ENCODE measurements at regions not wholly inside any gene's neighbourhood (a gene's known extent, or its start where the extent isn't known, plus 50 kb on each side); places are given as distances from the start of the nearest gene placed in this dataset.

- no peak for DNase-seq
Observed at GRCh38 chr16:56087626-56088025, 103.7 kb upstream of the GNAO1 start.

- DNase-seq: no peak
Observed at GRCh38 chr16:56081371-56081770, 109.9 kb upstream of the GNAO1 start.

GRCh38 chr16:56075732-56076388 lies 115.4 kb upstream of the GNAO1 start:
- DNase-seq: no peak

- no peak for DNase-seq
Observed at GRCh38 chr16:56073508-56073907, 117.8 kb upstream of the GNAO1 start.

- DNase-seq: no peak
Observed at GRCh38 chr16:56072096-56072495, 119.2 kb upstream of the GNAO1 start.

GRCh38 chr16:56068816-56069215 lies 122.5 kb upstream of the GNAO1 start:
- no peak for DNase-seq

GRCh38 chr16:56068314-56068713 lies 123.0 kb upstream of the GNAO1 start:
- no peak for DNase-seq

GRCh38 chr16:56067406-56067805 lies 123.9 kb upstream of the GNAO1 start:
- DNase-seq: no peak

GRCh38 chr16:56066617-56067016 lies 124.7 kb upstream of the GNAO1 start:
- no peak for DNase-seq

GRCh38 chr16:56063111-56063510 lies 128.2 kb upstream of the GNAO1 start:
- DNase-seq: no peak

- DNase-seq: peak; percentile 25
Observed at GRCh38 chr16:56057151-56057550, 134.1 kb upstream of the GNAO1 start.

GRCh38 chr16:56050916-56051315 lies 140.4 kb upstream of the GNAO1 start:
- DNase-seq: no peak

- no peak for DNase-seq
Observed at GRCh38 chr16:56048425-56049105, 142.7 kb upstream of the GNAO1 start.

GRCh38 chr16:56047307-56048234 lies 143.7 kb upstream of the GNAO1 start:
- peak; percentile 43 for DNase-seq

GRCh38 chr16:56042416-56042815 lies 148.9 kb upstream of the GNAO1 start:
- DNase-seq: no peak

- no peak for DNase-seq
Observed at GRCh38 chr16:56041556-56042140, 149.6 kb upstream of the GNAO1 start.

- DNase-seq: no peak
Observed at GRCh38 chr16:56038564-56039098, 152.7 kb upstream of the GNAO1 start.

- no peak for DNase-seq
Observed at GRCh38 chr16:56032072-56032471, 156.9 kb upstream of the CES5A start.

- DNase-seq: no peak
Observed at GRCh38 chr16:56029026-56029425, 153.9 kb upstream of the CES5A start.

- DNase-seq: no peak
Observed at GRCh38 chr16:56022818-56023217, 147.6 kb upstream of the CES5A start.

GRCh38 chr16:56019274-56019673 lies 144.1 kb upstream of the CES5A start:
- DNase-seq: no peak

- DNase-seq: peak; percentile 65
Observed at GRCh38 chr16:56013962-56014552, 138.9 kb upstream of the CES5A start.

GRCh38 chr16:56012482-56012811 lies 137.3 kb upstream of the CES5A start:
- DNase-seq: no peak

All from femur (tissue), 1 donor.